ENCODE measurements at regions not wholly inside any gene's neighbourhood (a gene's known extent, or its start where the extent isn't known, plus 50 kb on each side); places are given as distances from the start of the nearest gene placed in this dataset.

GRCh38 chr1:209219791-209220524 lies 363.6 kb upstream of the CAMK1G start:
- no peak overlapping the region for H3K27ac ChIP-seq
- no peak for TF ChIP-seq CTCF (conservative IDR thresholded peaks at IDR 0.05)

DNA sequence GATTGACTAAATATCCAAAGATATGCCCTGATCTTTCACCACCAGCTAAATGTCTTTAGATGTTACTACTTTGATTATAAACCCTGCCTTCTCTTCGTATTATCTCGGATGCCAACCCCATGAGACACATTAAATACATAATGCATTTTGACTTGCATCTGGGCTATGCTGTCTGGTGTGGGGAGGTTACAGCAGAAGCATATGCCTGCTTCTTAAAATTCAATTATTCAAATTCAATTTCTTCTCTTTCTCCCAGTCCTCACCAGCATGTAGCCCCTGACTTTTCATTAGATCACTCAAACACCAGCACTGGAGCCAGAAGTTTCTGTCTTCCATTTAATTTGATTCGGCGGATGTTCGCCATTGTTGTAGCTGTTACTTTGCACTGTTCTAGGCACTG lies 360.7 kb upstream of the CAMK1G start:
- no peak overlapping the region for H3K27ac ChIP-seq
- TF ChIP-seq CTCF (conservative IDR thresholded peaks at IDR 0.05), result no peak

GRCh38 chr1:209223791-209224190 lies 359.7 kb upstream of the CAMK1G start:
- TF ChIP-seq CTCF (conservative IDR thresholded peaks at IDR 0.05), result no peak
- H3K27ac ChIP-seq, result no peak overlapping the region

DNA sequence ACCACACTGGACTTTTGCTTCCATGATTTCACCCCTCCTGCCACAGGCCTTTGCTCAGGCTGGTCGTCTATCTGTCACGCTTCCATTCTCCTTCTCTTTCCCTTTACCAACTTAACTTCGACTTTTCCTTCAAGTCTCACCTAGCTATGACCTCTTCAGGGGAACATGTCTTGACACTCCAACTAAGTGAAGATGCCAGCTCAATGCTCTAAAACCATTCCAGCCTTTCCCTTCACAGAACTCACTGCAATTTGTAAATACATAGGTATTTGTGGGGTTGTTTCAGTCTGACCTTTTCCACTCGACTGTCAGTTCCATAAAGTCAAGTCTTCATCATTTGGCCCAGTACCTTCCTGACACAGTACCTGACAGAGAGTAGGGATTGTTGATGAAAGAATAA lies 358.6 kb upstream of the CAMK1G start:
- TF ChIP-seq CTCF (conservative IDR thresholded peaks at IDR 0.05), result no peak
- no peak overlapping the region for H3K27ac ChIP-seq

- no peak for TF ChIP-seq CTCF (conservative IDR thresholded peaks at IDR 0.05)
- no peak overlapping the region for H3K27ac ChIP-seq
Observed at GRCh38 chr1:209227171-209227570, 356.3 kb upstream of the CAMK1G start.

DNA sequence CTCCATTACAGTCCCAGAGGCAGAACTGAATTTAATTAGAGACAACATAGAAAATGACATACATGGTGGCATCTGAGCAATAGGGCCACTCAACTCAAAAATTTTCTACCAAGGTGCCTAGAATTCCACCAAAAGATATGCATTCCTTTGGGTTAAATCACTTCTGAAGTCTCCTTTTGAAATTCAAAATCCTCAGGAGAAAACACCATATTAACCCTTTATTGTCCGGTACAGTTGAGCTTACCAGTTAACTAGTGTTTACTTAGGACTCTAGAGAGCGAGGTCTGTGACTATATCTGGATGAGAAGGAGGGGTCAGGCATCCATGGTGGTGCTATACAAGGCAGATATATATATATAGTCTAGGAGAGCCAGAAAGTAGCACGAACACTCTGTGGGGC lies 355.6 kb upstream of the CAMK1G start:
- H3K27ac ChIP-seq, result no peak overlapping the region
- TF ChIP-seq CTCF (conservative IDR thresholded peaks at IDR 0.05), result no peak

GRCh38 chr1:209229494-209230061 lies 353.9 kb upstream of the CAMK1G start:
- TF ChIP-seq CTCF (conservative IDR thresholded peaks at IDR 0.05), result no peak
- no peak overlapping the region for H3K27ac ChIP-seq
